HG02678 (cell line): ENCODE measurements at regions not wholly inside any gene's neighbourhood (a gene's known extent, or its start where the extent isn't known, plus 50 kb on each side); places are given as distances from the start of the nearest gene placed in this dataset.

Experiments used
- ATAC-seq: cut with Tn5 transposase; IDR thresholded peaks from one replicate; pipeline ENCODE4 v1.9.1; 2021; ENCODE audit warnings: mild to moderate bottlenecking, moderate library complexity; ENCODE audit not compliant: unreplicated experiment

DNA sequence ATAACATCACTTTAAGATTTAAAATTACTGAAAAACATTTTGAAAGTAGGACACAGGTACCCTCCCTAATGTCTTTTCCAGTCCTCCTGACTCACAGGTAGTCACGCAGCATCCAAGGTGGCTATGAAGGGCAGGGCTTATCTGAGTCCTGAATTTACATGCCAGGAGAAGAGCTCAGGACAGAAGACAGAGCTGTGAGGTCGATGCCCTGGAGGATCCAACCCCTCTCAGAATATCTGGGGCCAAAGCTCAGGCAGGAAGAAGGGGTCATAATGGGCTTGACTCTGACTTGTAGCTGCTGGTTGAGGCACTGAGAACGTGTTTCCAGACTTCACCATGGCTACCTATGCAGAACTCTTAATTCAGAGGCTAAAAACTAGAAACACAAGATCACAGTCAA is 177.5 kb downstream of the AASDH start:
- no peak for ATAC-seq

DNA sequence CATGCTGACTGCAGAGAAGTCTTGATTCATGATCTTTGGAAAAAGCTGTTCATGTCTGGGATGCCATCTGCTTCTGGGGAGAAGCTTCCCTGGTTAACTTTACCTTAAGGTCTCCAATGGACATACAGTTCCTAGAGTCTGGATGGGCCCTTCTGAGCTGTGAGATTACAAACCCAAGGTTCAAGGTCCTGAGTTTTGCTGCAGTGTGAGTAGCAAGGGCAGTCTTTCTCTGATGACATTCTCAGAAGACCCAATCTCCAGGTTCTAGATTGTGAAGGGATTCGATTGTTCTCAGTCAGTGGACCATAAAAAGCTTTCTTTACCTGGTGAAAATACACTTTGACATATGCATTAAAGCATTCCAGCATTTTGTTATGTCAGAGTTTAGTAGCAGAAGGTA is 179.2 kb downstream of the AASDH start:
- ATAC-seq, result no peak

DNA sequence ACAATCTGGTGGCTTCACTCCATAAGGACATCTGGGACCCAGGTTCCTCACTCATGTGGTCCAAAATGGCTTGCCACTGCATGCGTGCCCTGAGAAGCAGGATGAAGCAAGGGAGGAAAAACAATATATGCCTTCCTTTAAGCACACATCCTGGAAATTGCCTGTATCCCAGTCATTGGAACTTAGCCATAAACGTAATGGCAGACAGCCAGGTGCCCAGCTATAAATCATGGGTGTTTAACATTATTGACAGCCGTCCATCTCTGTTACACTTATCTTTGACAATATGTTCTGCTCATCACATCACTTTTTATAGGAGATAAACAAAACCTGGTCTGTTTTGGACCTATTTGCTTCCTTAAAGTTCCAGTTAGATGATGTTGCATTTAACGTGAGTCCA is 181.0 kb downstream of the AASDH start:
- no peak for ATAC-seq

DNA sequence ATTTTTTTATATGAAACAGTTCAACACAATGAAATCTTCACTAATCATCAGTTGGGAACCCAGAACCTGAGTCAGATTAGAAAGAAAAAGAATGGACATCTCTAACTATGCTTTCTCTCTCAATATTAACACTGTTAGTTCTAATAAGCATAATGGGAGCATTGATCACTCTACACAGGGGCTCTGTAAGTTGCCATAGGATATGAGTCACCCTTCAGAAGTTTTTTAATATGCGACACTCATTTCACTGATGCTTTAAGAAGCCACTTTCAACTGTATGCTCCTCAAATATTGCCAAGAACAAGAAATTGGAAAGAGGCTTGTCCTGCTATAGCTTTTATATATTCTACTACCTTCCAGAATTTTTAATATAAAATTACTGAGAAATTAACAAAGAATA is 187.0 kb downstream of the AASDH start:
- no peak for ATAC-seq

DNA sequence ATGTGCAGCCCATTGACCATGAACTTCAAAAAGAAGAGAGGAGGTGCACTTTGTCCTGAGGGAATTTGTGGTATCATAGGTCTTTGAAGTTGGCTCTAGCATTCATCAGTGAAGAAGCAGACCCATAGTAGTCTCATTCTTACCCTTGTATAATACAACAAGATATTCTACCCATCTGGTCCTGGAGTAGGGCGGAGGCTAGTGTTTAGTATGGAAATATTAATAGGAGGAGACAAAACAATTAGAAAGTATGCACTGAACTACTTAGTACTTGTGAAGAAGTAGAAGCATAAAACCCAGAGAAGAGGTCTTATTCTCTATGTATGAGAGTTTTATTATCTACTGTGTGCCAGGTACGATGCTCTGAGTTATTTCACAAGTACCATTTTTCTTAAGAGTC is 189.0 kb downstream of the AASDH start:
- ATAC-seq, result no peak

DNA sequence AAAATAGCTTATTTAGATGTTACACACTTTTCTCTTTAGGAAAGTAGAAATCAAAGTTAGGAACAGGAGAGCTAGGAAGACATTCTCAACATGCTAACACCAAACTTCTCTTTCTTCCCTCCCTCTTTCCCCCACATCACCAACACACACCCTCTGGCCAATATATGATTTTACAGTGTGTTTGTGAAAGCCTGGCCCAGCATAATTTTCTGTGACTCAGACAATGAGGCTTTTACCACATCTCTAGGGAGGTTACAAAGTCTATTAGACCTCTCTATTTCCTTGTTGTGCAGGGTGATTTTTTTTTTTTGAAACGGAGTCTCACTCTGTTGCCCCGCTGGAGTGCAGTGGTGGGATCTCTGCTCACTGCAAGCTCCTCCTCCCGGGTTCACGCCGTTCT is 189.9 kb downstream of the AASDH start:
- no peak for ATAC-seq

DNA sequence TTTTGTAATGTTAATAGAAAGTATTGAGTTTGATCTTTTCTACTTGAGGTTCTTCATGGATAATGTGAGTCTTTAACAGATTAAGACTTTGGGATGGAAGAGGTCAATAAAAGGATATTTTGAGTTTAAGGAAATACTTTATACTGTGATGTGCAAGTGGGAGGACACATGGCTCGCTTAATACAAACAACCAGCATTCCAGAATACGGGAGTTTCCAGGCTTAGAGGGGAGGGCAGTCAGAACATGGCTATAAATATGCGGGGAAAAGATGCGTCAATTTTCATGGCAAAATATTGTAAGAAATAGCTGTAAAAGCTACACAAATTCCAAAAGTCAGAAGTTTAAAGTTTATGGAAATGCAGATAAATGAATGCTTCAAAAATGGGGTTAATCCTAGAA is 192.3 kb downstream of the AASDH start:
- no peak for ATAC-seq

DNA sequence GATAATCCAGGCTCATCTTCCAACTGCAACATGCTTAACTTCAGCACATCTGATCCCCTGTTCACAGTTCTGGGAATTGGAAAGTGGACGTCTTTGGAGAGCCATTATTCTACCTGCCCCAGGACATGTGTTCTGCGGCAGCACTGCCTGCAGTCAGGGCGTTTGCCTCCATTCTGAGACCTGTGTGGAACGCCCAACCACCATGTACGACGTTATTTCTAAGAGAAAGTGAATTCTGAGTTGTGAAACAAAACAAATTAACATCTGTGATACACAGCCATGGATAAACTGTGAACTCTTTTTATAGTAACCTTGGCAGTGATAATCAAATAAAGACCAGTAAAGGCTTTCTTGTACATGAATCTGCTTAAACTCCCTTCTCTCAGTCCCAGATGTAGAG is 195.8 kb downstream of the AASDH start:
- ATAC-seq, result no peak

DNA sequence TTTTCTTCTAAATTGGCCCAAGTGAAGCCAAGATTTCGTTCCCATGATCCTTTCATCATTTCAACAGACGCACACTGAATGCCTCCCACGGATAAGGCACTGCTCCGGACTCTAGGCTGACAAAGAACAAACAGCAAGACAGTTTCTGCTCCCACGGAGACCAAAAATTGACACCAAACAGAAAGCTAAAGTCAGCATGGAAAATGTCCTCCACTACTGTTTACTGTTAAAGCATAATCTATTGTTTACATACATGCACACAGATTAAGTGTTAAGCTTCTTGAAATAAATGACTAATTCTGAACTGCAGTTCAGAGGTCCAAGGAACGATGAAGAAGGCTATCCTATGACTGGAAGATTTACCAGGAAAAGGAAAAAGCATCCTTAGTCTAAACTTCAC is 199.6 kb downstream of the AASDH start:
- ATAC-seq, result no peak

DNA sequence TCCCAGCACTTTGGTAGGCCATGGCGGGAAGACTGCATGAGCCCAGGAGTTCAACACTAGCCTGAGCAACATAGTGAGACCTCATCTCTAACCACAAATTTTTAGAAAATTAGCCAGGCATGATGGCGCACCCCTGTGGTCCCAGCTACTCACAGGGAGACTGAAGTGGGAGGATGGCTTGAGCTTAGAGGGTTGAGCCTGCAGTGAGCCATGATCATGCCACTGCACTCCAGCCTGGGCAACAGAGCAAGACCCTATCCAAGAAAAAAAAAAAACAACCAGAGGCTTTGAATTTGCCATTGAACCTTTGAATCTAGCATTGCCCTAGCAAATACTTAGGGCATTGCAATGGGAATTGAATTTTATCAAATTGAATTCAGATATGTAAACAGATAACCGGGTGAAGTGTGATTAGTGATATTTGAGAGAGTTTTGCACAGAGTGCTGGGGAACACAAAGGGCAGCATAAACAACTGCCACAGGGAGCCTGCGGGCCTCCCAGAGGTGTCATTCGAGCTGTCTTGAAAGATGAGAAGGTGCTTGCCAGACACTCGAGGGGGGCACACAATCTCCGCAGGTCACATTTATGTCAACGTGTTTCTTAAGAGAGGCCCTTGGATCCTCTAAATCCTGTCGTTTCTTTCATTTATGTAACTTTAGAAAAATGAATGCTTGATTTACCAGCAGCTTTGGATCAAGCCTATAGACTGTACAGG is 200.3 kb downstream of the AASDH start:
- ATAC-seq, result no peak

DNA sequence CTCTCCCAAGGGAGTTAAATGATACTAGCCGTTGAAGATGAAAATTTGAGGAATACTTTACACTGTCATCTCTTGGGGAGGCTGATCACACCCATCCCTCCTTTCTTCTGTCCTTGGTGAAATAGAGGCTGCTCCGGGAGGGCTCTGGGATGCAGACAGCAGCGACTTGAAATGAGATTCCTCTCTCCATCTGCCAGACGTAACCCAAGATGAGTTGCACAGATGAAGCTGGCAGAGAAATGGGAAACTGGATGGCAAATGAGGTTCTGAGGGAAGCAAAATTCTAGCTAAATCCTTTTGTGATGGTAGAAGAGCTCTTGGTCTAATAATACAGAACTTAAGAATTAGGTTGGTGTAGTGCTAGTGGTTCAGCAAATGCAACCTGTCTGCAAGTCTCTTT is 201.4 kb downstream of the AASDH start:
- no peak for ATAC-seq

DNA sequence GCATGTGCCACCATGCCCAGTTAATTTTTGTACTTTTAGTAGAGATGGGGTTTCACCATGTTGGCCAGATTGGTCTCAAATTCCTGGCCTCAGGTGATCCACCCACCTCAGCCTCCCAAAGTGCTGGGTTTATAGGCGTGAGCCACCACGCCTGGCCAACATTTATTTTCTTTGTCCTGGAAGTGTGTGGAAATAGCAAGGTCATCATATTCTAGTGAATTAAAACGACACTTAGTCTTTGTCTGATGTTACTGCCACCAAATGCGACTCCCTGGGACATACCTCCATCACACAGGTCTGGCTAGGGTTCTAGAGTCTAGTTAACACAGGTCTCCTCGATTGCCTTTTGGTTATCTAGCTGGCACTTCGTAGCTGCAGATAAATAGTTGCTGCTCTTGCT is 203.1 kb downstream of the AASDH start:
- ATAC-seq, result no peak

DNA sequence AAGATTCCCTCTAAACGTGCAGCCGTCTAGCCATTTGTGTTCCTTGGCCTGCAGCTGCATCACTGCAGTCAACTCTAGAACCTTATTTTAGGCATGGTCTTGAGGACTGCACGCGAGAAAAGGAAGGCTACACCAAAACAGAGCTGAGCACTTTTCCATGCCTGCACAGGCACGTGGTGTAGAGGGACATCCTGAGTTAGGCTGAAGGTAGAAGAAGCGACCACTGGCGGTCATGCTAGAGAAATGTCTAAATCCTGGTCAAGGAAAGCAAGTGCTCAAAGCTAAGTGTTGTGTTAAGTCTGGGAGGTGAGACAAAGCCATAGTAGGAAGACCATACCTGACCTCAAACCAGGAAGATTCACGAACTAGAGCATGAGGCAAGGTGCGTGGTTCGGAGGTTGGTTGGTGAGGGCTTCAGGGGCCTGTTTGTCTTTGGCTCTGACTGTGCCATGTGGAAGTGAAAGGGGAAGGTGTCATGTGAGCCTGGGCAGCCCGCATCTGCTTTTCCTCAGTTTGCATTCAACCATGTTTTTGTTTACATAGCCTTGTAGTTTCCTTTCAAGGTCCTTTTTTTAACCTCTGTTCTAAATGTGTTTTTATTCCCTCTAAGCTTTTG is 203.8 kb downstream of the AASDH start:
- ATAC-seq, result peak; percentile 72

DNA sequence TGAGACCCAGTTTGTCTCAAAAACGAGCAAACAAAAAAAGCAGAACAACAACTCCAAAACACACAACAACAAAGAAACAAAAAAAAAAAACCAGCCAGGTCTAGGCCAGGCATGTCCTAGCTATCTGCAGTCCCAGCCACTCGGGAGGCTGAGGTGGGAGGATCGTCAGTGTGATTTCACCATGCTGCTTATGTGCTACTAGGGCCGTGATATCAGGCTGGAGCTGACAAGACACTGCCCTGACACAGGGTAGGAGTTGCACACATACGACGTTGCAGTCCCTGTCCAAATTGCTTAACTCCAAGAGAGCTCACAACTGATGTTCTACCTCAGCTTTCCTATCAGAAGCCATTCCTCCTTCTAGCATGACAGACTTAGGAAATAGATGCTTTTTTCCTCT is 204.9 kb downstream of the AASDH start:
- no peak for ATAC-seq

DNA sequence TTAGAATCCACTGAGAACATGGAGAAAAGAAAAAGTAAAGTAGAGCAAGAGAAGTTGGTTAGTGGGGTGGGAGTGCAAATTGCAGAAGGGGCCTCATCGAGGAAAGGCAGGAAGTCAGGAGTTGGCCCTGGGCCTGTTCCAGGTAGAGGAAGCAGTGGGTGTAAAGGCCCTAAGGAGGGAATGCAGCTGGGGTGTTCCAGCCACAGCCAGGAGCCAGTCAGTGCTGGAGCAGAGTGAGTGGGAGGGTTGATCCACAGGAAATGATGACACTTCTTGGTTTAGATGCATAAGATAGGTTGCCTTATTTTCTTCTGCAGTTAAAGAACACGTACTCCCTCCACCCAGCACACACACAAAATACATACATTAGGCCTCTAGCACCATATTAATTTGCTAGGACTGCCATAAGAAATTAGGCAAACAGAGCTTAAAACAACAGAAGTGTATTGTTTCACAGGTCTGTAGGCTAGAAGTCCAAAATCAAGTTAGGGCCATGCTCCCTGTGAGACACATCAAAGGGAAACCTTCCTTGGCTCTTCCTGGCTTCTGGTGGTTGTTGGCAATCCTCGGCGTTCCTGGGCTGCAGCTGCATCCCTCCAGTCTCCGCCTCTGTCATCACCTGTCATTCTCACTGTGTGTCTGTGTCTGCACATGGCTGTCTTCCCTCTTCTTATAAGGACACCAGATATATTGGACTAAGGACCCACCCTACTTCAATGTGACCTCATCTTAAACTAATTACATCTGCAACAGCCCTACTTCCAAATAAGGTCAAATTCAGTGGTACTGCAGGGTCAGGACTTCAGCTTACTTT is 205.9 kb downstream of the AASDH start:
- no peak for ATAC-seq

DNA sequence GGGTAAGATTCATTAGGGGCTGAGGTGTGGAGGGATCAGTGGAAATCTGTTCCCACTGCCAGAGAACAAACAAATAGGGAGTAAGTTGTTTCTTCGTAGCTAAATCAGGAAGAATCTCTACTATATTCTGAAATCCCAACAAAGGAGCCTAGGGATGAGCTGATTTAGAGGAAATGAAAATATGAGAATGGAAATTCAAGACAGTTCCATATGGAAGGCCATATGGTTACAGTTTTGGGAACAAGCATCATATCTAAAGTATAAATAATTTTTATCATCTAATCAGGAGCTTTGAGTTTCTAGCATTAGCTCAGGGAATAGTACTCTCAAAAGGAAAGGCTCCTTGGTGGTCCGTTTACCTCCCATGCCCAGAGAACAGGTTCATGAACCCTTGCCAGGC is 218.2 kb downstream of the AASDH start:
- ATAC-seq, result no peak

DNA sequence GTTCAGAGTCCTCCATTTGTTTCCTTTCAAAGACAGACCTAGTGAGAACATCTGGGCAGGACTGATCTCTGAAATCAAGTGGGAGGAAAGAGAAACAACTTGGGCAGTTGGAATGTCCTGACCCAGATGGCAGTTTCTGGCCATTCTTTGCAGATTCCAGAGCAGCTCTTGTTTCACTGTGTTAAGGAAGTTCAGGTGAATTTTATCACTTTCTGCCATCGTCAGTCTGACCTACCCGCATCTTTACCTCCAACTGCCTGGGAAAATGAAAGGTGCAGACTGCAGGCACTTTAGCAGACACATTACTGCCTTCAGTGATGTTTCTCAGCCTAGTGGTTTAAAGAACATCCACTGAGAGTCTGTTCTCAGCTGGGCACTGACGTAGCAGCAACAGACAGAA is 216.2 kb downstream of the CEP135 start:
- no peak for ATAC-seq

DNA sequence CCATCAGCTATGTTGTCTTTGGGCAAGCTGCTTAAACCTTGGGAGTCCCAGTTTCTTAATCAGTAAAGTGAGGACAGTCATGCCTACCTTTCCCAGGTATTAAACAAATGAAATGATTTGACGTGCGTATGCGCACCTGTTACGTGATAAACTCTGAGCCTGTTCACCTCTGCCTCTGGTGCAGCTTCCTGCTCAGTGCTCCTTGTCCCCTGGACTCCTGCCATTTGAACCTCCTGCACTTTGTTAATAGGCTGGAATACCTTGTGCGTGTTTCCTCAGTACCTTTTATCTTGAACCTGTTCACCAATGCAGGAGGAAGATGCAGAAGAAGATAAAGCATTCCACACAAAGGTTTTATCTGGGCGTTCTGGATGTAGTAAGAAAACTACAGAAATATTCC is 211.9 kb downstream of the CEP135 start:
- no peak for ATAC-seq

DNA sequence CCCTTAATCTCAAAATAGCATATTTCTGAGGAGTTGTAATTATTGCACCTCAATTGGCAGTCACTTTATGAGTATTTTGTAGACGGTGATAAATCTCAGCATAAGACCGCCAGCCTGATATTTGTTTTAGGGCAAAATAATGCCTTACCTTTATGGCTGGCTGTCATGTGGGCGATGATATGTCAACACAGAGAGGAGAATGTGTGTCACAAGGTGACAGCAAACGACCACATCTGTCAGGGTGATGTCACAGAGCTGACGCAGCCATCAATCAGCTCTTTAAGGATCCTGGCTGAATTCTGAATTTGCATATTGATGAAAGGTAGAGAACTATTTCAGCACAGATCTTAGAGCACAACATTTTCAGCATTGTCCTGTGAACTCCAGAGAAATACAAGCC is 209.7 kb downstream of the CEP135 start:
- no peak for ATAC-seq

DNA sequence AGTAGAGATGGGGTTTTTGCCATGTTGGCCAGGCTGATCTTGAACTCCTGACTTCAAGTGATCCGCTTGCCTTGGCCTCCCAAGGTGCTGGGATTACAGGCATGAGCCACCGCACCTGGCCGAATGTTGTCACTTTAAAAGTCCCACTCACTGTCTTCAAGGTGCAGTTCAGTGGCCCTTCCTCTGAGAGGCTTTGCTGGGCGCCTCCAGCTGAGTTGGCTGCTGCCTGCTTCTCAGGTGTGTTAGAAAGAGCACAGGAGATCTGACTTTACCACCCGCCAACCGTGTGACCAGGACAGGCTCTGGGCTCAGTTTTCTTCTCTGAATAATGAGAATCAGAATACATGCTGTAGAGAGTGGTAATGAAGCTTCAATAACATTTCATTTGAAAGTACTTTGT is 207.4 kb downstream of the CEP135 start:
- ATAC-seq, result no peak

DNA sequence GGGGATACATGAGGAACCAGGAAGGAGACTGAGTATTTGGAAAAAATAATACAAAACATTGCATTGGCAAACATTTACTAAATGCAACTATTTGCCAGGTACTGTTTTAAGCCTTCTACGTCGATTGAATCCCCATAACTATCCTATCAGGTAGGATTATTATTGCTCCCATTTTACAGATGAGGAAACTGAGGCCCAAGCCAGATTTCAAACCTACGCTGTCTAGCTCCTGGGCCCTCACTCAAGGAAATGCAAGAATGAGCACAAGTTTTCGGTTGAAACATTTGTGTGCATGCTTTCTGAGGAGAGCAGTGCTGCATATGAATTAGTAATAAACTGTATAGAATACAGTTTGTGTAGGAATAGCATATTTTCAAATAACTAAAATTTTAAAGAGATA is 206.7 kb downstream of the CEP135 start:
- ATAC-seq, result no peak

DNA sequence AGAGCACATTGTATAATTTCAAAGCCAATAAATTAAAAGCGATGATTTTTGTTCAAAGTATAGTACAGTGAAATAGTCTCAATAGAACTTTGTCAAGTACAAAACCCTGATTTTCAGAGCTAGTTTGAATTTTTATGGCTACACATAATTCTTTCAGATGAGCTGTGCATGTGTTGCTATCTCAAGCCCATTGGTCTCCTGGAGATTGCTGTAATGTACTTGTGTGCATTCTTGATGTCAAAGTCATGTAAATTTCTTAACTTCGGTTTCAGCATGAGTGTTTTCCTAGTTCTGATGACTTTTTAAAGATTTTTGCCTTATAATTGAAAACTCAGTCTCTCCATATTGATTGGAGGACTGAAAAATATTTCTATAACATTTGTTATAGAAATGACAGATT is 200.8 kb downstream of the CEP135 start:
- ATAC-seq, result no peak
